C4-2B (cell line): ENCODE measurements at regions not wholly inside any gene's neighbourhood (a gene's known extent, or its start where the extent isn't known, plus 50 kb on each side); places are given as distances from the start of the nearest gene placed in this dataset.

Experiments
- ZFX ChIP-seq: fragments of 450-650 bp; IDR thresholded peaks from 2 replicates; pipeline ENCODE4 v1.6.1; 2017
- TF ChIP-seq, protein P1 (sequence below): fragments of 450-650 bp; conservative IDR thresholded peaks from 2 replicates; pipeline ENCODE4 v1.5.1; 2017; ENCODE audit warnings: mild to moderate bottlenecking

DNA sequence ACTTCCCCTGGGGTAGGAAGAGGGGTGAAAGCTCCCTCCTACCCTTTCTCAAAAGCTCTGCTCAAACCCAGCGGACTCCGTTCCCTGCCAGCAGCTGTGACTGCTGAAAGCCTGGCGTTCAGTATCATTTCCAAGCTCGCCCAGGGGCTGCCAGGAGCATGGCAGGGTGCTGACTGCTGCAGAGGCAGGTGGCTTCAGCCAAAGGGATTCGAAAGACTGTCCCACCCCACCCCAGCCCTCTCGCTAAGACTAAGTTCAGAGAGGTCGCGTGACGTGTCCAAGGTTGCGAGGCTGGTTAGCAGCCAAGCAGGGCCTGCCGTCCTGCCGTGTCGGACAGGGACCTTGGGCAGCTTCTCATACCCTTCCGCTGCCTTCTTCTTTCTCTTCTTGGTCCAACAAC is 72.3 kb upstream of the RAB12 start:
- TF ChIP-seq, protein P1, sequence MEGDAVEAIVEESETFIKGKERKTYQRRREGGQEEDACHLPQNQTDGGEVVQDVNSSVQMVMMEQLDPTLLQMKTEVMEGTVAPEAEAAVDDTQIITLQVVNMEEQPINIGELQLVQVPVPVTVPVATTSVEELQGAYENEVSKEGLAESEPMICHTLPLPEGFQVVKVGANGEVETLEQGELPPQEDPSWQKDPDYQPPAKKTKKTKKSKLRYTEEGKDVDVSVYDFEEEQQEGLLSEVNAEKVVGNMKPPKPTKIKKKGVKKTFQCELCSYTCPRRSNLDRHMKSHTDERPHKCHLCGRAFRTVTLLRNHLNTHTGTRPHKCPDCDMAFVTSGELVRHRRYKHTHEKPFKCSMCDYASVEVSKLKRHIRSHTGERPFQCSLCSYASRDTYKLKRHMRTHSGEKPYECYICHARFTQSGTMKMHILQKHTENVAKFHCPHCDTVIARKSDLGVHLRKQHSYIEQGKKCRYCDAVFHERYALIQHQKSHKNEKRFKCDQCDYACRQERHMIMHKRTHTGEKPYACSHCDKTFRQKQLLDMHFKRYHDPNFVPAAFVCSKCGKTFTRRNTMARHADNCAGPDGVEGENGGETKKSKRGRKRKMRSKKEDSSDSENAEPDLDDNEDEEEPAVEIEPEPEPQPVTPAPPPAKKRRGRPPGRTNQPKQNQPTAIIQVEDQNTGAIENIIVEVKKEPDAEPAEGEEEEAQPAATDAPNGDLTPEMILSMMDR = no peak
- no peak for TF ChIP-seq ZFX
